HG02981 (cell line): ENCODE measurements at regions not wholly inside any gene's neighbourhood (a gene's known extent, or its start where the extent isn't known, plus 50 kb on each side); places are given as distances from the start of the nearest gene placed in this dataset.

Experiments
- ATAC-seq: cut with Tn5 transposase; IDR thresholded peaks from one replicate; pipeline ENCODE4 v1.9.1; 2021; ENCODE audit warnings: mild to moderate bottlenecking, moderate library complexity; ENCODE audit not compliant: unreplicated experiment

GRCh38 chr5:105970919-105971318 is 1699.8 kb downstream of the EFNA5 start:
- no peak for ATAC-seq

GRCh38 chr5:105968981-105969380 is 1701.8 kb downstream of the EFNA5 start:
- no peak for ATAC-seq

- no peak for ATAC-seq
Measured at GRCh38 chr5:105963696-105964255, 1707.0 kb downstream of the EFNA5 start.

- no peak for ATAC-seq
Measured at GRCh38 chr5:105961572-105961971, 1709.2 kb downstream of the EFNA5 start.

GRCh38 chr5:105956456-105957196 is 1714.1 kb downstream of the EFNA5 start:
- ATAC-seq: no peak

GRCh38 chr5:105954341-105954740 is 1716.4 kb downstream of the EFNA5 start:
- ATAC-seq: no peak

- no peak for ATAC-seq
Measured at GRCh38 chr5:105953616-105954015, 1717.1 kb downstream of the EFNA5 start.

GRCh38 chr5:105952875-105953274 is 1717.9 kb downstream of the EFNA5 start:
- ATAC-seq: no peak

- no peak for ATAC-seq
Measured at GRCh38 chr5:105947461-105947860, 1723.3 kb downstream of the EFNA5 start.

GRCh38 chr5:105945203-105945972 is 1725.3 kb downstream of the EFNA5 start:
- no peak for ATAC-seq

GRCh38 chr5:105940181-105940580 is 1730.6 kb downstream of the EFNA5 start:
- no peak for ATAC-seq

- no peak for ATAC-seq
Measured at GRCh38 chr5:105934171-105934570, 1736.6 kb downstream of the EFNA5 start.

- no peak for ATAC-seq
Measured at GRCh38 chr5:105931881-105932421, 1738.8 kb downstream of the EFNA5 start.

- no peak for ATAC-seq
Measured at GRCh38 chr5:105929858-105930257, 1740.9 kb downstream of the EFNA5 start.

GRCh38 chr5:105924366-105924765 is 1746.4 kb downstream of the EFNA5 start:
- no peak for ATAC-seq

- ATAC-seq: no peak
Measured at GRCh38 chr5:105922574-105922973, 1748.2 kb downstream of the EFNA5 start.

- no peak for ATAC-seq
Measured at GRCh38 chr5:105922080-105922479, 1748.7 kb downstream of the EFNA5 start.

GRCh38 chr5:105917189-105917588 is 1753.5 kb downstream of the EFNA5 start:
- no peak for ATAC-seq

GRCh38 chr5:105907016-105907415 is 1763.7 kb downstream of the EFNA5 start:
- ATAC-seq: no peak

GRCh38 chr5:105905392-105905791 is 1765.3 kb downstream of the EFNA5 start:
- no peak for ATAC-seq

- no peak for ATAC-seq
Measured at GRCh38 chr5:105903069-105903468, 1767.7 kb downstream of the EFNA5 start.

GRCh38 chr5:105899726-105900125 is 1771.0 kb downstream of the EFNA5 start:
- ATAC-seq: no peak
